Progenitor cell of endocrine pancreas (in vitro differentiated cells): ENCODE measurements at regions not wholly inside any gene's neighbourhood (a gene's known extent, or its start where the extent isn't known, plus 50 kb on each side); places are given as distances from the start of the nearest gene placed in this dataset.

Source experiments
- DNase-seq: peaks from one replicate; pipeline ENCODE4 v3.0.0; 2021; ENCODE audit warnings: low spot score; ENCODE audit not compliant: unreplicated experiment
- H3K27ac Mint-ChIP-seq: 2 replicates; pipeline ENCODE4 v1.8.0; 2021; ENCODE audit warnings: mild to moderate bottlenecking, moderate library complexity, mixed read lengths
- H3K27me3 Mint-ChIP-seq: 2 replicates; pipeline ENCODE4 v1.8.0; 2021; ENCODE audit warnings: mixed read lengths
- H3K36me3 Mint-ChIP-seq: 2 replicates; pipeline ENCODE4 v1.8.0; 2022; ENCODE audit warnings: mixed read lengths; ENCODE audit not compliant: insufficient read depth
- H3K4me1 Mint-ChIP-seq: 2 replicates; pipeline ENCODE4 v1.8.0; 2021; ENCODE audit warnings: low read depth, mixed read lengths
- H3K4me3 Mint-ChIP-seq: 2 replicates; pipeline ENCODE4 v1.8.0; 2021; ENCODE audit warnings: low read depth, mild to moderate bottlenecking, moderate library complexity, mixed read lengths
- H3K9me3 Mint-ChIP-seq: 2 replicates; pipeline ENCODE4 v1.8.0; 2021; ENCODE audit warnings: low read depth, mixed read lengths
- TF ChIP-seq, protein P1 (sequence below): fragments of 200-600 bp; sonication (generic); IDR thresholded peaks from one replicate; pipeline ENCODE4 v1.5.0; 2021; ENCODE audit warnings: antibody characterized with exemption, mild to moderate bottlenecking; ENCODE audit not compliant: unreplicated experiment

DNA sequence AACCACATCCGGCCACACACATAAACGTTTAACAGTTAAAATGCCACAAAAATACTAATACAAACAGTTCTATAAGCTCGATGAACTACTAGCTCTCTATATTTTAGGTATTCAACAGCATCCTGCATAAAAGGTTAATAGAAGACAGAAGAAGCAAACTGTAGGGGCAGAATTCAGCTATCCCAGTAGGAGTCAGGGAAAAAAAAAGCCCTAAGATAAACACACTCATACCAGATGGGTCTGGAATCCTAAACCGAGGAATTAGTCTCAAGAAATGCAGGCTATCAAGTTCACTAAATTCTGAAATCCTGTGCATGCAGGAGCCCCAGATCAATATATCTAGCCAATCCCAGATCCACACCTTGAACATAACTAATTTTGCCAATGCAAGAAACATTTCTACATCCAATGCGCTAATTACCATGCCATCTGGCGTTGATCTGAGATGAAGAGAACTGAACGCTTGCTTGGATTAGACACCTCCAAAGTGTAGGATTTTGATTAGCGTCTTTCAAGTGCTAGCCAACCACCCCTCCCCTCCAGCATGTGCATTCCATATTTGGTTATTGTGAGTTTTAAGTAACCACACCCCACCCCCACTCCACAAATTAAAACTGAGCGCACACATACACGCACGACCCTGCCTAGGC lies 512.2 kb upstream of the INTU start:
- H3K9me3 Mint-ChIP-seq: peaks cover 6% of the 10 kb centered on the region
- no peak overlapping the region for H3K4me3 Mint-ChIP-seq
- peaks cover 4% of the 10 kb centered on the region for H3K4me1 Mint-ChIP-seq
- no peak for DNase-seq
- TF ChIP-seq, protein P1, sequence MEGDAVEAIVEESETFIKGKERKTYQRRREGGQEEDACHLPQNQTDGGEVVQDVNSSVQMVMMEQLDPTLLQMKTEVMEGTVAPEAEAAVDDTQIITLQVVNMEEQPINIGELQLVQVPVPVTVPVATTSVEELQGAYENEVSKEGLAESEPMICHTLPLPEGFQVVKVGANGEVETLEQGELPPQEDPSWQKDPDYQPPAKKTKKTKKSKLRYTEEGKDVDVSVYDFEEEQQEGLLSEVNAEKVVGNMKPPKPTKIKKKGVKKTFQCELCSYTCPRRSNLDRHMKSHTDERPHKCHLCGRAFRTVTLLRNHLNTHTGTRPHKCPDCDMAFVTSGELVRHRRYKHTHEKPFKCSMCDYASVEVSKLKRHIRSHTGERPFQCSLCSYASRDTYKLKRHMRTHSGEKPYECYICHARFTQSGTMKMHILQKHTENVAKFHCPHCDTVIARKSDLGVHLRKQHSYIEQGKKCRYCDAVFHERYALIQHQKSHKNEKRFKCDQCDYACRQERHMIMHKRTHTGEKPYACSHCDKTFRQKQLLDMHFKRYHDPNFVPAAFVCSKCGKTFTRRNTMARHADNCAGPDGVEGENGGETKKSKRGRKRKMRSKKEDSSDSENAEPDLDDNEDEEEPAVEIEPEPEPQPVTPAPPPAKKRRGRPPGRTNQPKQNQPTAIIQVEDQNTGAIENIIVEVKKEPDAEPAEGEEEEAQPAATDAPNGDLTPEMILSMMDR: no peak
- no peak overlapping the region for H3K27ac Mint-ChIP-seq
- no peaks in the 10 kb centered on the region for H3K36me3 Mint-ChIP-seq
- H3K27me3 Mint-ChIP-seq: no peaks in the 10 kb centered on the region

DNA sequence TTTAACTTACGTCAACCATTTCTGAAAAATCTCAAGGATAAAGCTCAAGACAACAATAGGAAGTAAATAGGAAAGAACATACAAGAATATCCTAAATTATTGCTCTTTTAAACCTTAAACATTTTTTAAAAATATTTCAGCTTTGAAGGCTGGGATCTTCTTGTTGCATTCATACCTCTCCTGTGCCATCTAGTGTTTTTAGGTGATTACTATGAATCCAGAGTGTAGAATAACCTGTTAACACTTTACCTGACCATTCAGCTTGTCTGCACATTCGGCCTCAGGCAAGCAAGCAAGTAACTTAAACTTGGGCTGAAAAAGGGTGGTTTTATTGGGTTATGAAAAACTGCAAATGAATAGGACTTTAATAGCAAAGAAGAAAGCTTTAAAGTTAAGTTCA lies 507.8 kb upstream of the INTU start:
- DNase-seq: no peak
- Mint-ChIP-seq H3K27ac (no peak overlapping the region), H3K9me3 (peaks cover 6% of the 10 kb centered on the region), H3K27me3 (no peaks in the 10 kb centered on the region), H3K4me1 (no peaks in the 10 kb centered on the region), H3K4me3 (no peak overlapping the region), H3K36me3 (no peaks in the 10 kb centered on the region)
- TF ChIP-seq, protein P1: no peak

GRCh38 chr4:127126718-127127117 lies 506.0 kb upstream of the INTU start:
- Mint-ChIP-seq H3K4me1 (no peaks in the 10 kb centered on the region), H3K27me3 (no peaks in the 10 kb centered on the region), H3K4me3 (no peak overlapping the region), H3K36me3 (no peaks in the 10 kb centered on the region), H3K9me3 (peaks cover 6% of the 10 kb centered on the region), H3K27ac (no peak overlapping the region)
- TF ChIP-seq, protein P1: no peak
- DNase-seq: no peak

DNA sequence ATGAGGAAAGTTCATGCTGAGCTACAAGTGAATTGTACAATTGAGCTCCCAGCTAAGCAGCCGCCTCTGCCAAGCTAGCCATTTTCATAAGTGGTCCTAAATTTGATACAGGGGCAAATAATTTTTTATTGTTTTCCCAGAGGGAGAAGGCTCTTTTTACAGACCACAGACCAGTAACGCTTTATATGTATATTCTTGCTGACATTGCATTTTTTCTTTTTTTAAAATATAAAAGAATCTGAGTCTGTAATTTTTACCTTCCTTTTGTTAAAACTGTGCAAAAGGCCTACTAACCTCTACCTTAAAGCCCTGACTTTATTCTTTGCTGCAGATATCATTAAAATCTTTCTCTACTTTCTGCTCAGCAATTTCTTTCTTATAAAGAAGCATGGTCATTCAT lies 501.2 kb upstream of the INTU start:
- Mint-ChIP-seq H3K36me3 (no peaks in the 10 kb centered on the region), H3K4me3 (no peak overlapping the region), H3K9me3 (no peaks in the 10 kb centered on the region), H3K4me1 (no peaks in the 10 kb centered on the region), H3K27ac (no peak overlapping the region), H3K27me3 (no peaks in the 10 kb centered on the region)
- DNase-seq: no peak
- TF ChIP-seq, protein P1: no peak

DNA sequence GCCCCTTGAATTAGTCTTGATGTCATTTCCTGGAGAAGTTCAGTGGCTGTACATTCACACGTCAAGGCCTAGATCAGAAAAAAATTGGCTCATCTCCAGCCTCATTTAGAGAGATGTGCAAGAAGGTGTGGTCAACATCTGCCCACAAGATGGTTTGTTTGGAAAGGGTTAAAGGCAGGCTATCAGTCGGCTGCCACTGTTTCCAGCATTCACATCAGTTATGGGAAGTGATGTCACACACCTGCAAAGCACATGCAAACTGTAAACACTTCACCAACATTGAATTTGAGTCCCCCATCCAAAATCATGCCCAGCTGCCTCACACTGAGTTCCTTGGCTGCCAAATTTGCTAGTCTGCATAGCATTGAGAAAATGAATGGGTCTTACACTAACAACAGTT lies 498.3 kb upstream of the INTU start:
- Mint-ChIP-seq H3K4me3 (no peak overlapping the region), H3K36me3 (no peaks in the 10 kb centered on the region), H3K27ac (no peak overlapping the region), H3K4me1 (no peaks in the 10 kb centered on the region), H3K9me3 (no peaks in the 10 kb centered on the region), H3K27me3 (no peaks in the 10 kb centered on the region)
- TF ChIP-seq, protein P1: no peak
- DNase-seq: no peak
